H1 (cell line): ENCODE measurements at regions not wholly inside any gene's neighbourhood (a gene's known extent, or its start where the extent isn't known, plus 50 kb on each side); places are given as distances from the start of the nearest gene placed in this dataset.

Experiments used
- CTCF ChIA-PET: fragments of 300-600 bp; sonication (Branson Sonifier 250); formaldehyde crosslinking; loops from one replicate; lab custom pipeline; 2021; ENCODE audit not compliant: partially characterized antibody; lab: Charles Lee
- POLR2A ChIA-PET: fragments of 300-600 bp; sonication (Branson Sonifier 250); formaldehyde crosslinking; loops from one replicate; lab custom pipeline; 2021; ENCODE audit warnings: inconsistent platforms; ENCODE audit not compliant: partially characterized antibody; lab: Charles Lee
- DNase-seq, 2 experiments: peaks; one replicate each; pipeline versions ENCODE4 v3.0.0 to v3.0.0-alpha.2; 2010 to 2022; ENCODE audit warnings: low spot score in 2 of 2, low read depth in 1 of 2, mixed read lengths in 1 of 2
- FAIRE-seq: peaks from 2 replicates; lab custom pipeline; 2011; peaks lifted over from hg19 to GRCh38; lab: Jason Lieb, UNC
- H2AFZ ChIP-seq: 2 replicates; pipeline ENCODE4 v1.8.1; 2012; ENCODE audit warnings: low read length, inconsistent platforms
- H2AK5ac ChIP-seq: 2 replicates; pipeline ENCODE4 v1.6.1; 2013; ENCODE audit warnings: low read depth, low read length
- H2BK120ac ChIP-seq: replicated peaks from 2 replicates; pipeline ENCODE3; 2013; ENCODE audit warnings: low read depth, low read length, inconsistent platforms
- H2BK12ac ChIP-seq: 2 replicates; pipeline ENCODE4 v1.6.1; 2013; ENCODE audit warnings: low read depth, low read length
- H2BK15ac ChIP-seq: 2 replicates; pipeline ENCODE4 v1.6.1; 2013; ENCODE audit warnings: low read length
- H2BK20ac ChIP-seq: 2 replicates; pipeline ENCODE4 v1.6.1; 2013; ENCODE audit warnings: low read length
- H2BK5ac ChIP-seq: 2 replicates; pipeline ENCODE4 v1.6.1; 2013; ENCODE audit warnings: low read depth, low read length
- H3K14ac ChIP-seq: 2 replicates; pipeline ENCODE4 v1.6.1; 2013; ENCODE audit warnings: inconsistent platforms; ENCODE audit not compliant: insufficient read length
- H3K18ac ChIP-seq: 2 replicates; pipeline ENCODE4 v1.6.1; 2013; ENCODE audit warnings: low read length; ENCODE audit errors: extremely low read depth
- H3K23ac ChIP-seq: 2 replicates; pipeline ENCODE4 v1.6.1; 2013; ENCODE audit warnings: inconsistent platforms; ENCODE audit not compliant: insufficient read length
- H3K23me2 ChIP-seq: 2 replicates; pipeline ENCODE4 v1.6.1; 2013; ENCODE audit warnings: low read depth, low read length
- H3K27ac ChIP-seq: 2 replicates; pipeline ENCODE4 v1.6.1; 2011; ENCODE audit warnings: low read depth, low read length, inconsistent platforms
- H3K27me3 ChIP-seq, 4 experiments: replicated peaks in 1 of 4; 1 replicate in 1 of 4; 2 replicates in 3 of 4; pipeline versions ENCODE4 v1.6.1 to v1.8.1; 2011 to 2013; ENCODE audit warnings: low read length in 3 of 4, mild to moderate bottlenecking in 3 of 4, inconsistent platforms in 2 of 4, mixed read lengths in 2 of 4, moderate library complexity in 1 of 4; ENCODE audit not compliant: control insufficient read depth in 3 of 4, insufficient read depth in 3 of 4; ENCODE audit errors: extremely low read depth in 1 of 4
- H3K36me3 ChIP-seq, 4 experiments: 2 replicates each; pipeline versions ENCODE4 v1.6.1 to v1.8.1; 2011 to 2013; ENCODE audit warnings: mild to moderate bottlenecking in 4 of 4, low read length in 3 of 4, moderate library complexity in 2 of 4, control low read depth in 1 of 4, inconsistent platforms in 1 of 4; ENCODE audit not compliant: insufficient read depth in 4 of 4, control insufficient read depth in 2 of 4
- H3K4ac ChIP-seq: replicated peaks from 2 replicates; pipeline ENCODE3; 2013; ENCODE audit warnings: low read length, low read depth, mixed read lengths, inconsistent platforms; ENCODE audit not compliant: insufficient read length
- H3K4me1 ChIP-seq, 4 experiments: replicated peaks in 1 of 4; 1 replicate in 1 of 4; 2 replicates in 3 of 4; pipeline versions ENCODE4 v1.6.1 to v1.8.1; 2011 to 2013; ENCODE audit warnings: low read length in 3 of 4, inconsistent platforms in 2 of 4, mixed read lengths in 1 of 4; ENCODE audit not compliant: insufficient read depth in 4 of 4, control insufficient read depth in 3 of 4
- H3K4me2 ChIP-seq, 2 experiments: 2 replicates each; pipeline versions ENCODE4 v1.6.1 to v1.8.1; 2011 to 2013; ENCODE audit warnings: low read depth in 2 of 2, low read length in 2 of 2, control low read depth in 1 of 2, inconsistent platforms in 1 of 2, mild to moderate bottlenecking in 1 of 2; ENCODE audit not compliant: insufficient read depth in 1 of 2
- H3K4me3 ChIP-seq, 4 experiments: fragments of 200-600, 300-600 bp in 1 of 4; sonication (generic), shearing (Covaris generic), sonication (Bioruptor Twin) in 1 of 4; 2 replicates each; pipeline versions ENCODE4 v1.5.1 to v1.8.1; 2011 to 2016; ENCODE audit warnings: low read length in 4 of 4, low read depth in 3 of 4, control low read depth in 2 of 4, inconsistent platforms in 2 of 4, mild to moderate bottlenecking in 2 of 4, mixed read lengths in 1 of 4, moderate library complexity in 1 of 4; ENCODE audit not compliant: insufficient read depth in 2 of 4; ENCODE audit errors: extremely low read depth in 1 of 4
- H3K56ac ChIP-seq: replicated peaks from 2 replicates; pipeline ENCODE3; 2013; ENCODE audit warnings: low read depth, mild to moderate bottlenecking, mixed read lengths, low read length, inconsistent platforms; ENCODE audit not compliant: insufficient read length
- H3K79me1 ChIP-seq: 2 replicates; pipeline ENCODE4 v1.6.1; 2013; ENCODE audit warnings: low read depth, low read length, control low read depth
- H3K79me2 ChIP-seq, 2 experiments: 2 replicates each; pipeline versions ENCODE4 v1.6.1 to v1.8.1; 2012 to 2013; ENCODE audit warnings: low read length in 2 of 2, mild to moderate bottlenecking in 2 of 2, inconsistent platforms in 1 of 2; ENCODE audit not compliant: insufficient read depth in 2 of 2, control insufficient read depth in 1 of 2
- H3K9ac ChIP-seq, 4 experiments: replicated peaks in 1 of 4; 1 replicate in 1 of 4; 2 replicates in 3 of 4; pipeline versions ENCODE4 v1.6.1 to v1.8.1; 2011 to 2013; ENCODE audit warnings: low read depth in 3 of 4, low read length in 3 of 4, control low read depth in 2 of 4, mild to moderate bottlenecking in 2 of 4, moderate library complexity in 2 of 4, inconsistent platforms in 1 of 4; ENCODE audit errors: extremely low read depth in 1 of 4
- H3K9me3 ChIP-seq, 2 experiments: 2 replicates each; pipeline versions ENCODE4 v1.6.1 to v1.8.1; 2012 to 2013; ENCODE audit warnings: mild to moderate bottlenecking in 2 of 2, moderate library complexity in 2 of 2, control low read depth in 1 of 2, inconsistent platforms in 1 of 2, low read depth in 1 of 2, low read length in 1 of 2, mixed read lengths in 1 of 2; ENCODE audit not compliant: insufficient read depth in 2 of 2
- H4K20me1 ChIP-seq, 2 experiments: replicated peaks in 1 of 2; 2 replicates each; pipeline versions ENCODE3 to v1.8.1; 2011 to 2013; ENCODE audit warnings: inconsistent platforms in 2 of 2, low read length in 2 of 2, mild to moderate bottlenecking in 1 of 2; ENCODE audit not compliant: insufficient read depth in 2 of 2, control insufficient read depth in 1 of 2
- H4K5ac ChIP-seq: 2 replicates; pipeline ENCODE4 v1.6.1; 2013; ENCODE audit warnings: low read length, low read depth, mixed read lengths, inconsistent platforms; ENCODE audit not compliant: insufficient read length
- H4K8ac ChIP-seq: 2 replicates; pipeline ENCODE4 v1.8.0; 2013; ENCODE audit warnings: mild to moderate bottlenecking, moderate library complexity, low read length, inconsistent platforms; ENCODE audit not compliant: insufficient read depth; ENCODE audit errors: extremely low read depth
- H4K91ac ChIP-seq: replicated peaks from 2 replicates; pipeline ENCODE3; 2013; ENCODE audit warnings: low read length, mixed read lengths, inconsistent platforms; ENCODE audit not compliant: insufficient read length
- ATF2 ChIP-seq: IDR thresholded peaks from 2 replicates; pipeline ENCODE4 v1.6.1; 2012; ENCODE audit warnings: low read length, inconsistent platforms
- BACH1 ChIP-seq: IDR thresholded peaks from 2 replicates; pipeline ENCODE4 v1.6.1; 2012; ENCODE audit warnings: low read length, improper control_type of control experiment
- CBX5 ChIP-seq: fragments of 300-800, 300-1000 bp; sonication (generic); IDR thresholded peaks from 2 replicates; pipeline ENCODE4 v1.7.1; 2016; ENCODE audit warnings: antibody characterized with exemption, low read length, low read depth
- EGR1 ChIP-seq: IDR thresholded peaks from 2 replicates; pipeline ENCODE4 v1.6.1; 2011; ENCODE audit warnings: low read depth, low read length, borderline replicate concordance
- MAX ChIP-seq: IDR thresholded peaks from 2 replicates; pipeline ENCODE4 v1.6.1; 2012; ENCODE audit warnings: inconsistent platforms
- RAD21 ChIP-seq, 2 experiments: IDR thresholded peaks in 1 of 2; conservative IDR thresholded peaks in 1 of 2; 2 replicates each; pipeline ENCODE4 v1.6.1; 2011; ENCODE audit warnings: low read depth in 2 of 2, low read length in 2 of 2, improper control_type of control experiment in 1 of 2, inconsistent platforms in 1 of 2, mild to moderate bottlenecking in 1 of 2, moderate library complexity in 1 of 2
- SAP30 ChIP-seq: fragments of 300-600 bp; sonication (generic); IDR thresholded peaks from 2 replicates; pipeline ENCODE4 v1.7.1; 2012; ENCODE audit warnings: low read length, moderate library complexity, mild to moderate bottlenecking, inconsistent platforms; ENCODE audit not compliant: insufficient read depth, insufficient replicate concordance
- SIRT6 ChIP-seq: IDR thresholded peaks from one replicate; pipeline ENCODE4 v1.7.1; 2012; ENCODE audit warnings: low read length, inconsistent platforms
- SIX5 ChIP-seq: IDR thresholded peaks from 2 replicates; pipeline ENCODE4 v1.6.1; 2011; ENCODE audit warnings: mild to moderate bottlenecking, low read depth, low read length
- SRF ChIP-seq: IDR thresholded peaks from 2 replicates; pipeline ENCODE4 v1.6.1; 2011; ENCODE audit warnings: mild to moderate bottlenecking, low read depth, low read length, moderate library complexity
- TAF1 ChIP-seq: IDR thresholded peaks from 2 replicates; pipeline ENCODE4 v1.6.1; 2011; ENCODE audit warnings: mild to moderate bottlenecking, low read depth, low read length
- TAF7 ChIP-seq: optimal IDR thresholded peaks from 2 replicates; pipeline ENCODE3; 2011; ENCODE audit warnings: low read depth, mild to moderate bottlenecking, inconsistent platforms, low read length, moderate library complexity, borderline replicate concordance
- TBP ChIP-seq: IDR thresholded peaks from 2 replicates; pipeline ENCODE4 v1.6.1; 2011; ENCODE audit warnings: low read depth, low read length, improper control_type of control experiment
- WGBS, 2 experiments: shearing (Covaris generic) in 1 of 2; methylation state at CpG; one replicate each; pipeline versions ENCODE4 v1.1.6 to v1.1.7; 2013 to 2015; ENCODE audit warnings: low lambda C conversion rate in 2 of 2, mixed read lengths in 2 of 2, inconsistent platforms in 1 of 2, low coverage in 1 of 2, missing lambda C conversion rate in 1 of 2; ENCODE audit not compliant: insufficient replicate concordance in 2 of 2, insufficient coverage in 1 of 2, insufficient read length in 1 of 2; ENCODE audit errors: extremely low coverage in 1 of 2, missing lambda C conversion rate in 1 of 2; 5-methylcytosine and 5-hydroxymethylcytosine counted together

- Histone ChIP-seq H3K9ac (no peak overlapping the region), H3K4me1 (no peaks in the 10 kb centered on the region), H4K5ac (no peak overlapping the region), H3K79me2 (no peaks in the 10 kb centered on the region), H3K79me1 (no peaks in the 10 kb centered on the region), H3K23ac (no peak overlapping the region), H2BK12ac (no peak overlapping the region), H3K36me3 (no peaks in the 10 kb centered on the region), H3K9me3 (no peaks in the 10 kb centered on the region), H3K4ac (no peak overlapping the region), H3K27me3 (no peaks in the 10 kb centered on the region), H3K27ac (no peak overlapping the region), H2BK5ac (no peak overlapping the region), H2BK120ac (no peak overlapping the region), H2BK15ac (no peak overlapping the region), H4K91ac (no peak overlapping the region), H3K4me3 (no peak overlapping the region), H2AK5ac (no peak overlapping the region), H3K4me2 (no peak overlapping the region), H2BK20ac (no peak overlapping the region), H3K14ac (no peak overlapping the region), H4K20me1 (no peaks in the 10 kb centered on the region), H2AFZ (no peak overlapping the region), H3K23me2 (no peaks in the 10 kb centered on the region), H3K56ac (no peak overlapping the region), H3K18ac (no peak overlapping the region), H4K8ac (no peak overlapping the region)
- CTCF ChIA-PET: interaction anchor here (0.8 kb wide), 1 partner anchor 9 kb away, joined by 4 read pairs; no protein-coding TSS in a partner anchor
- WGBS, 2 experiments: 94% methylated on average over 1 of the region's 1 CpG; no CpG with 5 or more reads in 1 of the 2 experiments
- no peak for DNase-seq
- no peak for FAIRE-seq
- POLR2A ChIA-PET: no interaction called here
- TF ChIP-seq TBP (no peak), CBX5 (no peak), ATF2 (no peak), BACH1 (no peak), SAP30 (no peak), SRF (no peak), TAF7 (no peak), RAD21 (IDR thresholded peaks at IDR 0.05 in 1 of 2, conservative IDR thresholded peaks at IDR 0.05 in 1 of 2; ENCODE audit: low read depth in 2 of 2, low read length in 2 of 2) (no peak), EGR1 (no peak), TAF1 (no peak), SIRT6 (no peak), MAX (no peak), SIX5 (no peak)
These were observed 366.3 kb upstream of the ADAMTS16 start for GRCh38 chr5:4773827-4774317.
